Type B pancreatic cell (in vitro differentiated cells): ENCODE measurements at regions not wholly inside any gene's neighbourhood (a gene's known extent, or its start where the extent isn't known, plus 50 kb on each side); places are given as distances from the start of the nearest gene placed in this dataset.

ENCODE experiments used
- DNase-seq: peaks from one replicate; pipeline ENCODE4 v3.0.0; 2021; ENCODE audit warnings: mixed read lengths; ENCODE audit not compliant: unreplicated experiment; ENCODE audit errors: extremely low spot score
- H3K27ac Mint-ChIP-seq: 2 replicates; pipeline ENCODE4 v1.8.0; 2021; ENCODE audit warnings: mild to moderate bottlenecking, mixed read lengths
- H3K27me3 Mint-ChIP-seq: 2 replicates; pipeline ENCODE4 v1.8.0; 2021; ENCODE audit warnings: mixed read lengths
- H3K36me3 Mint-ChIP-seq: 2 replicates; pipeline ENCODE4 v1.8.0; 2021; ENCODE audit warnings: mixed read lengths
- H3K4me1 Mint-ChIP-seq: one replicate; pipeline ENCODE4 v1.8.0; 2021; ENCODE audit warnings: mixed read lengths; ENCODE audit not compliant: unreplicated experiment
- H3K4me3 Mint-ChIP-seq: 2 replicates; pipeline ENCODE4 v1.8.0; 2021; ENCODE audit warnings: mild to moderate bottlenecking, mixed read lengths
- H3K9me3 Mint-ChIP-seq: 2 replicates; pipeline ENCODE4 v1.8.0; 2021; ENCODE audit warnings: mixed read lengths
- TF ChIP-seq, protein P1 (sequence below): fragments of 200-600 bp; sonication (generic); conservative IDR thresholded peaks from 2 replicates; pipeline ENCODE4 v1.5.0; 2021; ENCODE audit warnings: antibody characterized with exemption, mild to moderate bottlenecking

DNA sequence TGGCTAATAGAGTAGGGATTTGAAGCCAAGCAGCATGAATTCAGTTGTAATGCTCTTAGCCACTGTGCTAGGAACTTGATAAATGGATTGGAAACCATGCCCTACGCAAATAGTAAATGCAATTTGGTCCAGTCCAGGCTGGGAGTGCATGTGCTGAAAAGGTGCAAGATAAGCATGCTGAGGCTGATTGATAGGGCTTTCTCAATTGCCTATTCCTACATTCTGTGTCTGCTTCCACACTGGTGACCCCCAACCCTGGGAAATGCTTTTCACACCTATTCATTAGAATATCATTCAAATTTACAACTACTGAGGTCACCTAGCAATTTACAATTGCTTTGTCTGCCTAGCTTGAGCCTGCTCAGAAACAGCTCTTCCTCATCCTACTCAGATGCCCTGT is 84.7 kb upstream of the SLC25A36 start:
- no peak for DNase-seq

DNA sequence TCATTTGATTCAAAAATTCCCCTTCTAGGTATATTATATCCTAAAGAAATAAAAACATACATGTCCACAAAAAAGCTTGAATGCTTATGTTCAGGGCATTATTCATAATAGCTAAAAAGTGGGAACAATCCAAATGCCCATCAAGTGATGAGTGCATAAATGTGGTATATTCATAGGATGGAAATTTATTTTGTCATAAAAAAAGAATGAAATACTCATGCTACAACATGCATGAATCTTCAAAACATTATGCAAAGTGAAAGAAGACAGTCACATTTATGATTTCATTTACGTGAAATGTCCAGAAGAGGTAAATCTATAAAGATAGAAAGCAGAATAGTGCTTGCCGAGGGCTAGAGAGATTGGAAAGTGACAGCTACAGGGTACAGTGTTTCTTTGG is 83.6 kb upstream of the SLC25A36 start:
- no peak overlapping the region for H3K27ac Mint-ChIP-seq
- no peak for DNase-seq
- no peaks in the 10 kb centered on the region for H3K27me3 Mint-ChIP-seq
- H3K9me3 Mint-ChIP-seq = no peaks in the 10 kb centered on the region
- peaks cover 7% of the 10 kb centered on the region for H3K4me1 Mint-ChIP-seq
- H3K36me3 Mint-ChIP-seq = no peaks in the 10 kb centered on the region
- H3K4me3 Mint-ChIP-seq = no peak overlapping the region
- TF ChIP-seq, protein P1, sequence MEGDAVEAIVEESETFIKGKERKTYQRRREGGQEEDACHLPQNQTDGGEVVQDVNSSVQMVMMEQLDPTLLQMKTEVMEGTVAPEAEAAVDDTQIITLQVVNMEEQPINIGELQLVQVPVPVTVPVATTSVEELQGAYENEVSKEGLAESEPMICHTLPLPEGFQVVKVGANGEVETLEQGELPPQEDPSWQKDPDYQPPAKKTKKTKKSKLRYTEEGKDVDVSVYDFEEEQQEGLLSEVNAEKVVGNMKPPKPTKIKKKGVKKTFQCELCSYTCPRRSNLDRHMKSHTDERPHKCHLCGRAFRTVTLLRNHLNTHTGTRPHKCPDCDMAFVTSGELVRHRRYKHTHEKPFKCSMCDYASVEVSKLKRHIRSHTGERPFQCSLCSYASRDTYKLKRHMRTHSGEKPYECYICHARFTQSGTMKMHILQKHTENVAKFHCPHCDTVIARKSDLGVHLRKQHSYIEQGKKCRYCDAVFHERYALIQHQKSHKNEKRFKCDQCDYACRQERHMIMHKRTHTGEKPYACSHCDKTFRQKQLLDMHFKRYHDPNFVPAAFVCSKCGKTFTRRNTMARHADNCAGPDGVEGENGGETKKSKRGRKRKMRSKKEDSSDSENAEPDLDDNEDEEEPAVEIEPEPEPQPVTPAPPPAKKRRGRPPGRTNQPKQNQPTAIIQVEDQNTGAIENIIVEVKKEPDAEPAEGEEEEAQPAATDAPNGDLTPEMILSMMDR = no peak

More for the DNA sequence above, 84.7 kb upstream of the SLC25A36 start:
- H3K4me1 Mint-ChIP-seq = peaks cover 7% of the 10 kb centered on the region
- TF ChIP-seq, protein P1 = no peak
- H3K36me3 Mint-ChIP-seq = no peaks in the 10 kb centered on the region
- no peak overlapping the region for H3K4me3 Mint-ChIP-seq
- no peak overlapping the region for H3K27ac Mint-ChIP-seq
- no peaks in the 10 kb centered on the region for H3K9me3 Mint-ChIP-seq
- no peaks in the 10 kb centered on the region for H3K27me3 Mint-ChIP-seq

DNA sequence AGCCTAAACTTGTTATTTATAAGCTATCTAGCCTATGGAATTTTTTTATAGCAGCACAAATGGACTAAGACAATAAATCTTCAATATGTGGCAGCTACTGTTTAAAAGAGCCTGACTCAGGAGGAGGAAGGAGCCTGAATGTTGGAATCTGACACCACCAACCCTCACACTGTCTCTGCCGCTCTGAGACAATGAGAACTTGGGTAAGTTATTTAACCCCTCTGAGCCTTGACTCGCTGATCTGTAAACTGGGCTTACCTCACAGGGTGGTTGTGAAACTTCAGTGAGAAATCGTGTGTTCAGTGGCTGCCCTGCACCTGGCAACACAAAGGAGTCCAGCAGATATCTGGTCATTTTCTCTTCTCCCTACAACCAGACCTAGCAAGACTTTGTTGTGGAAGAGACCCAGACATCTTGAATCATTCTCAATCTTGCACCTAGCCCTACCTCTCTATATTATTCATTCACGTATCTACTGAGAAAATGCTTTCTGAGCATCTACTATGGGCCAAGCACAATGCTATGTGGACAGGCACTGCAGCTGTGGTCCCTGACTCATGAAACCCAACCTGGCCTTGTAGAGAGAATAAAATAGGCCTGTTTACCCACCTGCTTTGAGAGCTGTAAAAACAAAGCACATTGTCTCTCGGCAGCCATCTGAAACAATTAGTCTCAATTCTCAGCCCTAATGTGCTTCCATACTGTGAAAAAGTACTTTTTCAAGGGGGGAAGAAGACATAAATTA is 81.9 kb upstream of the SLC25A36 start:
- H3K9me3 Mint-ChIP-seq = no peaks in the 10 kb centered on the region
- H3K4me1 Mint-ChIP-seq = peaks cover 9% of the 10 kb centered on the region
- H3K4me3 Mint-ChIP-seq = no peak overlapping the region
- H3K27ac Mint-ChIP-seq = no peak overlapping the region
- TF ChIP-seq, protein P1 = no peak
- no peaks in the 10 kb centered on the region for H3K36me3 Mint-ChIP-seq
- no peaks in the 10 kb centered on the region for H3K27me3 Mint-ChIP-seq
- DNase-seq = no peak

DNA sequence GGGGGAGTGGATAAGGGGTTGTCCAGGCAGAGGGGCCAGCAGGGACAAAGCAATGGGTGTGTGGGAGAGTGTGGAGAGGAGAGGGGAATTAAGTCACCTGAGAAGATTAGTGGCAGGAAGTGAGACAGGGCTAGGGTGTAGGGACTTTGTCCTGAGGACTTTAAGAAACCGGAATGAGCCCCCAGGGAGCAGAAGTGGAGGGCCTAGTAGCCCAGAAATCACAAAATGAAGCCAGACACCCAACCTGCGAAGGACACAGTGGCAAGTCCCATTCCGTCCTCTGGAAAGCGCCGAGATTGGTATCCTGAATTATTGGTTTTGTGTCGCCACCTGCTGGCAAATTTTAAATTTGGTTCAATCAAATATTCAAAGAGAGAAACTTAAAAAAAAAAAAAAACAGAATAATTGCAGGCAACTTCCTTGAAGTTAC is 78.0 kb upstream of the SLC25A36 start:
- H3K4me1 Mint-ChIP-seq = peaks cover 3% of the 10 kb centered on the region
- DNase-seq = no peak
- no peaks in the 10 kb centered on the region for H3K9me3 Mint-ChIP-seq
- no peaks in the 10 kb centered on the region for H3K27me3 Mint-ChIP-seq
- TF ChIP-seq, protein P1 = peak; percentile 82
- H3K4me3 Mint-ChIP-seq = no peak overlapping the region
- H3K27ac Mint-ChIP-seq = no peak overlapping the region
- H3K36me3 Mint-ChIP-seq = no peaks in the 10 kb centered on the region

DNA sequence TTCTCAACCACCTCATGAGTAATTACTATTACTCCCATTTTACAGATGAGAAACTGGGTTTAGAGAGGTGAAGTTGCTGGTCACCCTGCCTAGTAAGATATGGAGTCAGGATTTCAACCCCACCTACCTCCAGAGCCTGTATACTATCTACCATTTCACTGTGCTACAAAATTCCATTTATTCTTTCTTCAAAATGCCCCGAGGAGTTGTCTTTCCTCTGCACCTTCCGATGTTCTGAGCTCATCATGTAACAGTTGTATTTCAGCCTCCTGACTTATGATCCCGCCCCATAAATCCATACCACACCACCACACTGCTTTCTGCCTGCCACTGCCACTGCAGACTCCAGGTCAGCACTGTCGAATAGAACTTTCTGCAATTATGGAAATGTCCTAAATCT is 71.3 kb upstream of the SLC25A36 start:
- peaks cover 5% of the 10 kb centered on the region for H3K4me1 Mint-ChIP-seq
- no peaks in the 10 kb centered on the region for H3K36me3 Mint-ChIP-seq
- H3K4me3 Mint-ChIP-seq = no peak overlapping the region
- DNase-seq = no peak
- no peaks in the 10 kb centered on the region for H3K9me3 Mint-ChIP-seq
- H3K27ac Mint-ChIP-seq = no peak overlapping the region
- TF ChIP-seq, protein P1 = no peak
- no peaks in the 10 kb centered on the region for H3K27me3 Mint-ChIP-seq
